Stimulated activated CD8-positive, alpha-beta memory T cell treated with anti-CD3 and anti-CD28 coated beads, Interleukin-4, amount 100 ng/mL, for 1 hour (primary cell): ENCODE measurements at regions not wholly inside any gene's neighbourhood (a gene's known extent, or its start where the extent isn't known, plus 50 kb on each side); places are given as distances from the start of the nearest gene placed in this dataset.

Experiments used
- DNase-seq, 2 donors: peaks; one replicate each; pipeline ENCODE4 v3.0.0-alpha.2; 2020; ENCODE audit warnings: low read depth in 2 of 2, low spot score in 1 of 2

GRCh38 chr9:8262625-8263622, 463.3 kb upstream of the DMAC1 start:
- no peak for DNase-seq

GRCh38 chr9:8261737-8262136, 462.2 kb upstream of the DMAC1 start:
- DNase-seq, result no peak

- DNase-seq, result no peak
Observed at GRCh38 chr9:8259028-8259427, 459.4 kb upstream of the DMAC1 start.

- DNase-seq, result no peak
Observed at GRCh38 chr9:8256880-8257279, 457.3 kb upstream of the DMAC1 start.

GRCh38 chr9:8255850-8256249, 456.3 kb upstream of the DMAC1 start:
- DNase-seq, result no peak

- DNase-seq, result no peak
Observed at GRCh38 chr9:8254541-8254940, 455.0 kb upstream of the DMAC1 start.

- no peak for DNase-seq
Observed at GRCh38 chr9:8252445-8252844, 452.9 kb upstream of the DMAC1 start.

GRCh38 chr9:8251566-8251965, 452.0 kb upstream of the DMAC1 start:
- no peak for DNase-seq

GRCh38 chr9:8244505-8245092, 445.0 kb upstream of the DMAC1 start:
- DNase-seq, result no peak

- no peak for DNase-seq
Observed at GRCh38 chr9:8241201-8241600, 441.6 kb upstream of the DMAC1 start.

GRCh38 chr9:8237096-8237495, 437.5 kb upstream of the DMAC1 start:
- DNase-seq, result no peak

- DNase-seq, result no peak
Observed at GRCh38 chr9:8235489-8235888, 435.9 kb upstream of the DMAC1 start.

GRCh38 chr9:8234316-8234715, 434.7 kb upstream of the DMAC1 start:
- DNase-seq, result no peak

- no peak for DNase-seq
Observed at GRCh38 chr9:8232726-8233125, 433.1 kb upstream of the DMAC1 start.

- DNase-seq, result no peak
Observed at GRCh38 chr9:8229226-8229625, 429.6 kb upstream of the DMAC1 start.

GRCh38 chr9:8224381-8224801, 424.8 kb upstream of the DMAC1 start:
- DNase-seq, result no peak

- no peak for DNase-seq
Observed at GRCh38 chr9:8223861-8224260, 424.3 kb upstream of the DMAC1 start.

GRCh38 chr9:8221462-8221861, 421.9 kb upstream of the DMAC1 start:
- no peak for DNase-seq

- no peak for DNase-seq
Observed at GRCh38 chr9:8208465-8208864, 408.9 kb upstream of the DMAC1 start.

- no peak for DNase-seq
Observed at GRCh38 chr9:8207596-8207995, 408.0 kb upstream of the DMAC1 start.

GRCh38 chr9:8206720-8207119, 407.1 kb upstream of the DMAC1 start:
- DNase-seq, result no peak

GRCh38 chr9:8205576-8205975, 406.0 kb upstream of the DMAC1 start:
- DNase-seq, result no peak

GRCh38 chr9:8189881-8190280, 390.3 kb upstream of the DMAC1 start:
- DNase-seq, result no peak
